Fibroblast of lung (primary cell): ENCODE measurements at regions not wholly inside any gene's neighbourhood (a gene's known extent, or its start where the extent isn't known, plus 50 kb on each side); places are given as distances from the start of the nearest gene placed in this dataset.

Experiments
- CTCF ChIP-seq, 2 donors: IDR thresholded peaks in 1 of 2; conservative IDR thresholded peaks in 1 of 2; 1 replicate in 1 of 2; 2 replicates in 1 of 2; pipeline ENCODE4 v1.5.1; 2011 to 2012; ENCODE audit warnings: low read length in 2 of 2, control low read depth in 1 of 2, inconsistent platforms in 1 of 2, low read depth in 1 of 2, mild to moderate bottlenecking in 1 of 2
- EZH2 ChIP-seq: IDR thresholded peaks from 2 replicates; pipeline ENCODE4 v1.5.1; 2012; ENCODE audit warnings: low read length, control low read depth, mild to moderate bottlenecking; ENCODE audit errors: missing control alignments

GRCh38 chrY:3040415-3040814, 105.2 kb downstream of the ZFY start:
- TF ChIP-seq CTCF (conservative IDR thresholded peaks at IDR 0.05 in 1 of 2, IDR thresholded peaks at IDR 0.05 in 1 of 2; ENCODE audit: low read depth in 1 of 2, low read length in 2 of 2) (no peak), EZH2 (no peak)
